ENCODE measurements at regions not wholly inside any gene's neighbourhood (a gene's known extent, or its start where the extent isn't known, plus 50 kb on each side); places are given as distances from the start of the nearest gene placed in this dataset.

- H3K4me1 ChIP-seq (ENCODE audit: control insufficient read depth, insufficient read depth, low read length), result no peaks in the 10 kb centered on the region
- no CpG with 5 or more reads among the region's 1 CpG for WGBS (ENCODE audit: insufficient coverage)
- no peak overlapping the region for H3K4me3 ChIP-seq (ENCODE audit: low read depth, low read length)
- H3K27me3 ChIP-seq (ENCODE audit: control insufficient read depth, insufficient read depth, low read length), result no peaks in the 10 kb centered on the region
- no peak overlapping the region for H3K27ac ChIP-seq (ENCODE audit: low read depth, low read length)
- DNase-seq (ENCODE audit: low read depth in 4 of 6, low spot score in 6 of 6), result peak in 1 of 6 donors; percentile 6
- no peaks in the 10 kb centered on the region for H3K36me3 ChIP-seq (ENCODE audit: control insufficient read depth, insufficient read depth, low read length)
- peaks cover 2% of the 10 kb centered on the region for H3K9me3 ChIP-seq (ENCODE audit: control insufficient read depth, insufficient read depth, low read length)
Observed at GRCh38 chr6:76448109-76448508, 375.6 kb upstream of the IMPG1 start.

GRCh38 chr6:76441875-76442274, 369.4 kb upstream of the IMPG1 start:
- no peaks in the 10 kb centered on the region for H3K27me3 ChIP-seq (ENCODE audit: control insufficient read depth, insufficient read depth, low read length)
- H3K9me3 ChIP-seq (ENCODE audit: control insufficient read depth, insufficient read depth, low read length), result peaks cover 2% of the 10 kb centered on the region
- H3K27ac ChIP-seq (ENCODE audit: low read depth, low read length), result no peak overlapping the region
- no peaks in the 10 kb centered on the region for H3K36me3 ChIP-seq (ENCODE audit: control insufficient read depth, insufficient read depth, low read length)
- H3K4me1 ChIP-seq (ENCODE audit: control insufficient read depth, insufficient read depth, low read length), result no peaks in the 10 kb centered on the region
- WGBS (ENCODE audit: insufficient coverage), result 72% methylated on average over 2 of the region's 3 CpGs
- H3K4me3 ChIP-seq (ENCODE audit: low read depth, low read length), result no peak overlapping the region
- DNase-seq (ENCODE audit: low read depth in 4 of 6, low spot score in 6 of 6), result peak in 1 of 6 donors; percentile 2

GRCh38 chr6:76439811-76440210, 367.3 kb upstream of the IMPG1 start:
- Histone ChIP-seq H3K27ac (ENCODE audit: low read depth, low read length) (no peak overlapping the region), H3K4me3 (ENCODE audit: low read depth, low read length) (no peak overlapping the region), H3K27me3 (ENCODE audit: control insufficient read depth, insufficient read depth, low read length) (no peaks in the 10 kb centered on the region), H3K9me3 (ENCODE audit: control insufficient read depth, insufficient read depth, low read length) (peaks cover 2% of the 10 kb centered on the region), H3K4me1 (ENCODE audit: control insufficient read depth, insufficient read depth, low read length) (no peaks in the 10 kb centered on the region), H3K36me3 (ENCODE audit: control insufficient read depth, insufficient read depth, low read length) (no peaks in the 10 kb centered on the region)
- no CpG with 5 or more reads among the region's 2 CpGs for WGBS (ENCODE audit: insufficient coverage)
- no peak for DNase-seq (ENCODE audit: low read depth in 4 of 6, low spot score in 6 of 6)

- DNase-seq (ENCODE audit: low read depth in 4 of 6, low spot score in 6 of 6), result no peak
- Histone ChIP-seq H3K27me3 (ENCODE audit: control insufficient read depth, insufficient read depth, low read length) (no peaks in the 10 kb centered on the region), H3K4me1 (ENCODE audit: control insufficient read depth, insufficient read depth, low read length) (no peaks in the 10 kb centered on the region), H3K27ac (ENCODE audit: low read depth, low read length) (no peak overlapping the region), H3K9me3 (ENCODE audit: control insufficient read depth, insufficient read depth, low read length) (peaks cover 1% of the 10 kb centered on the region), H3K36me3 (ENCODE audit: control insufficient read depth, insufficient read depth, low read length) (no peaks in the 10 kb centered on the region), H3K4me3 (ENCODE audit: low read depth, low read length) (no peak overlapping the region)
- WGBS (ENCODE audit: insufficient coverage), result no CpG with 5 or more reads among the region's 1 CpG
Observed at GRCh38 chr6:76438768-76439167, 366.3 kb upstream of the IMPG1 start.

- peak in 1 of 6 donors; percentile 9 for DNase-seq (ENCODE audit: low read depth in 4 of 6, low spot score in 6 of 6)
- Histone ChIP-seq H3K9me3 (ENCODE audit: control insufficient read depth, insufficient read depth, low read length) (no peaks in the 10 kb centered on the region), H3K4me1 (ENCODE audit: control insufficient read depth, insufficient read depth, low read length) (no peaks in the 10 kb centered on the region), H3K27ac (ENCODE audit: low read depth, low read length) (no peak overlapping the region), H3K36me3 (ENCODE audit: control insufficient read depth, insufficient read depth, low read length) (no peaks in the 10 kb centered on the region), H3K4me3 (ENCODE audit: low read depth, low read length) (no peak overlapping the region), H3K27me3 (ENCODE audit: control insufficient read depth, insufficient read depth, low read length) (no peaks in the 10 kb centered on the region)
- WGBS (ENCODE audit: insufficient coverage), result no CpG with 5 or more reads among the region's 1 CpG
Observed at GRCh38 chr6:76435174-76435573, 362.7 kb upstream of the IMPG1 start.

GRCh38 chr6:76422511-76423213, 350.2 kb upstream of the IMPG1 start:
- no peak for DNase-seq (ENCODE audit: low read depth in 4 of 6, low spot score in 6 of 6)
- no peaks in the 10 kb centered on the region for H3K4me1 ChIP-seq (ENCODE audit: control insufficient read depth, insufficient read depth, low read length)
- WGBS (ENCODE audit: insufficient coverage), result 20% methylated on average over 1 of the region's 2 CpGs
- H3K27me3 ChIP-seq (ENCODE audit: control insufficient read depth, insufficient read depth, low read length), result no peaks in the 10 kb centered on the region
- H3K9me3 ChIP-seq (ENCODE audit: control insufficient read depth, insufficient read depth, low read length), result no peaks in the 10 kb centered on the region
- H3K27ac ChIP-seq (ENCODE audit: low read depth, low read length), result no peak overlapping the region
- H3K4me3 ChIP-seq (ENCODE audit: low read depth, low read length), result no peak overlapping the region
- no peaks in the 10 kb centered on the region for H3K36me3 ChIP-seq (ENCODE audit: control insufficient read depth, insufficient read depth, low read length)

- H3K9me3 ChIP-seq (ENCODE audit: control insufficient read depth, insufficient read depth, low read length), result no peaks in the 10 kb centered on the region
- 100% methylated on average over 2 of the region's 2 CpGs for WGBS (ENCODE audit: insufficient coverage)
Observed at GRCh38 chr6:76420094-76420493, 347.6 kb upstream of the IMPG1 start.

GRCh38 chr6:76418560-76419223, 346.2 kb upstream of the IMPG1 start:
- no peak overlapping the region for H3K4me3 ChIP-seq (ENCODE audit: low read depth, low read length)
- H3K4me1 ChIP-seq (ENCODE audit: control insufficient read depth, insufficient read depth, low read length), result no peaks in the 10 kb centered on the region
- DNase-seq (ENCODE audit: low read depth in 4 of 6, low spot score in 6 of 6), result no peak
- H3K27me3 ChIP-seq (ENCODE audit: control insufficient read depth, insufficient read depth, low read length), result no peaks in the 10 kb centered on the region
- H3K27ac ChIP-seq (ENCODE audit: low read depth, low read length), result no peak overlapping the region
- WGBS (ENCODE audit: insufficient coverage), result 73% methylated on average over 1 of the region's 3 CpGs
- H3K9me3 ChIP-seq (ENCODE audit: control insufficient read depth, insufficient read depth, low read length), result no peaks in the 10 kb centered on the region
- H3K36me3 ChIP-seq (ENCODE audit: control insufficient read depth, insufficient read depth, low read length), result no peaks in the 10 kb centered on the region

More at GRCh38 chr6:76420094-76420493, 347.6 kb upstream of the IMPG1 start:
- DNase-seq (ENCODE audit: low read depth in 4 of 6, low spot score in 6 of 6), result peak in 1 of 6 donors; percentile 6
- Histone ChIP-seq H3K4me1 (ENCODE audit: control insufficient read depth, insufficient read depth, low read length) (no peaks in the 10 kb centered on the region), H3K27ac (ENCODE audit: low read depth, low read length) (no peak overlapping the region), H3K36me3 (ENCODE audit: control insufficient read depth, insufficient read depth, low read length) (no peaks in the 10 kb centered on the region), H3K27me3 (ENCODE audit: control insufficient read depth, insufficient read depth, low read length) (no peaks in the 10 kb centered on the region), H3K4me3 (ENCODE audit: low read depth, low read length) (no peak overlapping the region)

GRCh38 chr6:76416821-76417605, 344.6 kb upstream of the IMPG1 start:
- no peak for DNase-seq (ENCODE audit: low read depth in 4 of 6, low spot score in 6 of 6)
- H3K36me3 ChIP-seq (ENCODE audit: control insufficient read depth, insufficient read depth, low read length), result no peaks in the 10 kb centered on the region
- 63% methylated on average over 3 of the region's 5 CpGs for WGBS (ENCODE audit: insufficient coverage)
- H3K4me3 ChIP-seq (ENCODE audit: low read depth, low read length), result no peak overlapping the region
- no peaks in the 10 kb centered on the region for H3K9me3 ChIP-seq (ENCODE audit: control insufficient read depth, insufficient read depth, low read length)
- H3K27me3 ChIP-seq (ENCODE audit: control insufficient read depth, insufficient read depth, low read length), result no peaks in the 10 kb centered on the region
- H3K27ac ChIP-seq (ENCODE audit: low read depth, low read length), result no peak overlapping the region
- H3K4me1 ChIP-seq (ENCODE audit: control insufficient read depth, insufficient read depth, low read length), result no peaks in the 10 kb centered on the region

All from spinal cord (tissue), 9 donors.